Natural killer cell treated with Interleukin-12 subunit alpha and Interleukin-12 subunit beta and Interleukin-15 and Interleukin-18, amount 100 ng/mL, for 72 hours (primary cell): ENCODE measurements at regions not wholly inside any gene's neighbourhood (a gene's known extent, or its start where the extent isn't known, plus 50 kb on each side); places are given as distances from the start of the nearest gene placed in this dataset.

Source experiments
- ATAC-seq, 2 donors: fragments of 150-1000 bp; cut with Tn5 transposase in 1 of 2; sonication (Bioruptor Pico), chemical (Tn5 transposase) in 1 of 2; 2 replicates each; pipeline ENCODE4 v1.10.0; 2021
- DNase-seq: peaks from one replicate; pipeline ENCODE4 v3.0.0; 2022; ENCODE audit warnings: low spot score
- H3K27ac Mint-ChIP-seq, 2 donors: 1 replicate in 1 of 2; 2 replicates in 1 of 2; pipeline ENCODE4 v1.8.0; 2022; ENCODE audit warnings: mixed read lengths in 2 of 2, mild to moderate bottlenecking in 1 of 2, moderate library complexity in 1 of 2
- H3K27me3 Mint-ChIP-seq, 2 donors: 1 replicate in 1 of 2; 2 replicates in 1 of 2; pipeline ENCODE4 v1.8.0; 2022; ENCODE audit warnings: mixed read lengths in 2 of 2
- H3K36me3 Mint-ChIP-seq: one replicate; pipeline ENCODE4 v1.8.0; 2022; ENCODE audit warnings: mixed read lengths
- H3K4me1 Mint-ChIP-seq, 2 donors: 1 replicate in 1 of 2; 2 replicates in 1 of 2; pipeline ENCODE4 v1.8.0; 2022; ENCODE audit warnings: low read depth in 2 of 2, mixed read lengths in 2 of 2, mild to moderate bottlenecking in 1 of 2
- H3K4me3 Mint-ChIP-seq: one replicate; pipeline ENCODE4 v1.8.0; 2022; ENCODE audit warnings: mixed read lengths
- H3K9me3 Mint-ChIP-seq: 2 replicates; pipeline ENCODE4 v1.8.0; 2022; ENCODE audit warnings: mixed read lengths

- H3K27ac Mint-ChIP-seq, result no peak overlapping the region
- H3K4me3 Mint-ChIP-seq, result no peak overlapping the region
- H3K9me3 Mint-ChIP-seq, result no peaks in the 10 kb centered on the region
- no peaks in the 10 kb centered on the region for H3K4me1 Mint-ChIP-seq
- DNase-seq, result no peak
- no peaks in the 10 kb centered on the region for H3K36me3 Mint-ChIP-seq
- ATAC-seq, result no peak
- peaks cover 21 to 35% of the 10 kb centered on the region in 2 donors for H3K27me3 Mint-ChIP-seq
Measured at GRCh38 chr9:90271707-90272106, 370.9 kb downstream of the DIRAS2 start.

GRCh38 chr9:90274725-90275124 is 367.9 kb downstream of the DIRAS2 start:
- H3K4me1 Mint-ChIP-seq, result no peaks in the 10 kb centered on the region
- no peak for ATAC-seq
- DNase-seq, result no peak
- H3K27ac Mint-ChIP-seq, result no peak overlapping the region
- peaks cover 26 to 39% of the 10 kb centered on the region in 2 donors for H3K27me3 Mint-ChIP-seq
- no peaks in the 10 kb centered on the region for H3K36me3 Mint-ChIP-seq
- H3K4me3 Mint-ChIP-seq, result no peak overlapping the region
- no peaks in the 10 kb centered on the region for H3K9me3 Mint-ChIP-seq

- Mint-ChIP-seq H3K9me3 (no peaks in the 10 kb centered on the region), H3K27me3 (peaks cover 24 to 32% of the 10 kb centered on the region in 2 donors), H3K27ac (no peak overlapping the region), H3K36me3 (no peaks in the 10 kb centered on the region), H3K4me1 (no peaks in the 10 kb centered on the region), H3K4me3 (no peak overlapping the region)
- DNase-seq (no peak), ATAC-seq (no peak)
Measured at GRCh38 chr9:90285946-90286345, 356.7 kb downstream of the DIRAS2 start.

- Mint-ChIP-seq H3K27me3 (peaks cover 20% of the 10 kb centered on the region in 2 donors), H3K36me3 (no peaks in the 10 kb centered on the region), H3K4me3 (no peak overlapping the region), H3K9me3 (no peaks in the 10 kb centered on the region), H3K4me1 (no peaks in the 10 kb centered on the region), H3K27ac (no peak overlapping the region)
- ATAC-seq (peak in 1 of 2 donors; percentile 44), DNase-seq (no peak)
Measured at GRCh38 chr9:90287567-90288274, 354.9 kb downstream of the DIRAS2 start.

GRCh38 chr9:90288275-90288639 is 354.4 kb downstream of the DIRAS2 start:
- Mint-ChIP-seq H3K27ac (no peak overlapping the region), H3K9me3 (no peaks in the 10 kb centered on the region), H3K4me3 (no peak overlapping the region), H3K36me3 (no peaks in the 10 kb centered on the region), H3K4me1 (no peaks in the 10 kb centered on the region), H3K27me3 (peaks cover 20% of the 10 kb centered on the region in 2 donors)
- DNase-seq, result no peak
- no peak for ATAC-seq

GRCh38 chr9:90290716-90291485 is 351.7 kb downstream of the DIRAS2 start:
- Mint-ChIP-seq H3K4me3 (no peak overlapping the region), H3K9me3 (no peaks in the 10 kb centered on the region), H3K27ac (no peak overlapping the region), H3K36me3 (no peaks in the 10 kb centered on the region), H3K27me3 (peaks cover 20 to 23% of the 10 kb centered on the region in 2 donors), H3K4me1 (no peaks in the 10 kb centered on the region)
- DNase-seq (no peak), ATAC-seq (no peak)

- ATAC-seq (no peak), DNase-seq (no peak)
- Mint-ChIP-seq H3K36me3 (no peaks in the 10 kb centered on the region), H3K4me1 (no peaks in the 10 kb centered on the region), H3K27me3 (peaks cover 17 to 32% of the 10 kb centered on the region in 2 donors), H3K4me3 (no peak overlapping the region), H3K27ac (no peak overlapping the region), H3K9me3 (no peaks in the 10 kb centered on the region)
Measured at GRCh38 chr9:90296539-90296938, 346.1 kb downstream of the DIRAS2 start.

GRCh38 chr9:90299968-90300367 is 342.7 kb downstream of the DIRAS2 start:
- DNase-seq (no peak), ATAC-seq (no peak)
- Mint-ChIP-seq H3K27ac (no peak overlapping the region), H3K4me1 (no peaks in the 10 kb centered on the region), H3K4me3 (no peak overlapping the region), H3K27me3 (peaks cover 30 to 54% of the 10 kb centered on the region in 2 donors), H3K9me3 (no peaks in the 10 kb centered on the region), H3K36me3 (no peaks in the 10 kb centered on the region)

- no peak overlapping the region for H3K27ac Mint-ChIP-seq
- peaks cover 30 to 58% of the 10 kb centered on the region in 2 donors for H3K27me3 Mint-ChIP-seq
- H3K4me1 Mint-ChIP-seq, result no peaks in the 10 kb centered on the region
- ATAC-seq, result no peak
- DNase-seq, result no peak
- no peaks in the 10 kb centered on the region for H3K36me3 Mint-ChIP-seq
- no peak overlapping the region for H3K4me3 Mint-ChIP-seq
- no peaks in the 10 kb centered on the region for H3K9me3 Mint-ChIP-seq
Measured at GRCh38 chr9:90300611-90301276, 341.9 kb downstream of the DIRAS2 start.

GRCh38 chr9:90301277-90301653 is 341.4 kb downstream of the DIRAS2 start:
- ATAC-seq (no peak), DNase-seq (no peak)
- Mint-ChIP-seq H3K9me3 (no peaks in the 10 kb centered on the region), H3K27ac (no peak overlapping the region), H3K36me3 (no peaks in the 10 kb centered on the region), H3K27me3 (peaks cover 26 to 53% of the 10 kb centered on the region in 2 donors), H3K4me3 (no peak overlapping the region), H3K4me1 (no peaks in the 10 kb centered on the region)

GRCh38 chr9:90303655-90304054 is 339.0 kb downstream of the DIRAS2 start:
- Mint-ChIP-seq H3K4me1 (no peaks in the 10 kb centered on the region), H3K36me3 (no peaks in the 10 kb centered on the region), H3K4me3 (no peak overlapping the region), H3K27ac (no peak overlapping the region), H3K9me3 (no peaks in the 10 kb centered on the region), H3K27me3 (peaks cover 29 to 45% of the 10 kb centered on the region in 2 donors)
- no peak for ATAC-seq
- no peak for DNase-seq

GRCh38 chr9:90306158-90306557 is 336.5 kb downstream of the DIRAS2 start:
- H3K27me3 Mint-ChIP-seq, result peaks cover 26 to 42% of the 10 kb centered on the region in 2 donors
- no peak overlapping the region for H3K27ac Mint-ChIP-seq
- ATAC-seq (no peak), DNase-seq (no peak)
- H3K36me3 Mint-ChIP-seq, result no peaks in the 10 kb centered on the region
- H3K4me3 Mint-ChIP-seq, result no peak overlapping the region
- H3K4me1 Mint-ChIP-seq, result no peaks in the 10 kb centered on the region
- H3K9me3 Mint-ChIP-seq, result no peaks in the 10 kb centered on the region

- H3K27ac Mint-ChIP-seq, result no peak overlapping the region
- no peak overlapping the region for H3K4me3 Mint-ChIP-seq
- DNase-seq (no peak), ATAC-seq (no peak)
- H3K4me1 Mint-ChIP-seq, result no peaks in the 10 kb centered on the region
- no peaks in the 10 kb centered on the region for H3K9me3 Mint-ChIP-seq
- H3K36me3 Mint-ChIP-seq, result no peaks in the 10 kb centered on the region
- H3K27me3 Mint-ChIP-seq, result peaks cover 24 to 53% of the 10 kb centered on the region in 2 donors
Measured at GRCh38 chr9:90307167-90307833, 335.3 kb downstream of the DIRAS2 start.

- H3K4me3 Mint-ChIP-seq, result no peak overlapping the region
- H3K9me3 Mint-ChIP-seq, result no peaks in the 10 kb centered on the region
- no peaks in the 10 kb centered on the region for H3K36me3 Mint-ChIP-seq
- DNase-seq (no peak), ATAC-seq (no peak)
- peaks cover 20 to 52% of the 10 kb centered on the region in 2 donors for H3K27me3 Mint-ChIP-seq
- no peaks in the 10 kb centered on the region for H3K4me1 Mint-ChIP-seq
- H3K27ac Mint-ChIP-seq, result no peak overlapping the region
Measured at GRCh38 chr9:90307891-90308290, 334.7 kb downstream of the DIRAS2 start.
